ENCODE measurements at regions not wholly inside any gene's neighbourhood (a gene's known extent, or its start where the extent isn't known, plus 50 kb on each side); places are given as distances from the start of the nearest gene placed in this dataset.

DNA sequence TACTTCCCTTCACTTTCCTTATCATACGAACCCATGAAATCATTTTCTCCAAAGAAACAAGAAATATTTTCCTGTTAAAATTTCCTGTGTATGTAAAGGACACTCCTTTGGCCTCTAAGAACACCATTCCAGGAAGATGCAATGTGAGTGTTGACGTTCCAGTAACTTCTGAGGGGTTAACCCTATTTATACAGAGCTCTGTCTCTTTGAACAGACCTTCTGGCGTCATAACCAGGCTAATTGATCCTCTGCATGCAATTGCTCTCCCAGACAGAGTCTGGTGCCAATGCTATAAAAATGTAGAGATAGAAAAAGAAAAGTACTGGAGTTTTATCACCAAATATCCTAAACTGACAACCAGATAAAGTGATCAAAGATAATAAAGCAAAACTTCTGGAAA lies 218.5 kb downstream of the TLE1 start (continued):
- TF ChIP-seq, protein P1, sequence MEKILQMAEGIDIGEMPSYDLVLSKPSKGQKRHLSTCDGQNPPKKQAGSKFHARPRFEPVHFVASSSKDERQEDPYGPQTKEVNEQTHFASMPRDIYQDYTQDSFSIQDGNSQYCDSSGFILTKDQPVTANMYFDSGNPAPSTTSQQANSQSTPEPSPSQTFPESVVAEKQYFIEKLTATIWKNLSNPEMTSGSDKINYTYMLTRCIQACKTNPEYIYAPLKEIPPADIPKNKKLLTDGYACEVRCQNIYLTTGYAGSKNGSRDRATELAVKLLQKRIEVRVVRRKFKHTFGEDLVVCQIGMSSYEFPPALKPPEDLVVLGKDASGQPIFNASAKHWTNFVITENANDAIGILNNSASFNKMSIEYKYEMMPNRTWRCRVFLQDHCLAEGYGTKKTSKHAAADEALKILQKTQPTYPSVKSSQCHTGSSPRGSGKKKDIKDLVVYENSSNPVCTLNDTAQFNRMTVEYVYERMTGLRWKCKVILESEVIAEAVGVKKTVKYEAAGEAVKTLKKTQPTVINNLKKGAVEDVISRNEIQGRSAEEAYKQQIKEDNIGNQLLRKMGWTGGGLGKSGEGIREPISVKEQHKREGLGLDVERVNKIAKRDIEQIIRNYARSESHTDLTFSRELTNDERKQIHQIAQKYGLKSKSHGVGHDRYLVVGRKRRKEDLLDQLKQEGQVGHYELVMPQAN (conservative IDR thresholded peaks at IDR 0.05) = no peak
- TF ChIP-seq SKIL (IDR thresholded peaks at IDR 0.05; ENCODE audit: low read depth, poor library complexity, severe bottlenecking) (no peak), MEF2A (IDR thresholded peaks at IDR 0.05; ENCODE audit: insufficient read depth, low read depth, low read length) (no peak), BCL11A (IDR thresholded peaks at IDR 0.05; ENCODE audit: low read depth, low read length) (no peak), CEBPZ (IDR thresholded peaks at IDR 0.05; ENCODE audit: low read depth, low read length) (no peak), REST (IDR thresholded peaks at IDR 0.05; ENCODE audit: low read depth, low read length) (no peak)
- TF ChIP-seq, protein P2, sequence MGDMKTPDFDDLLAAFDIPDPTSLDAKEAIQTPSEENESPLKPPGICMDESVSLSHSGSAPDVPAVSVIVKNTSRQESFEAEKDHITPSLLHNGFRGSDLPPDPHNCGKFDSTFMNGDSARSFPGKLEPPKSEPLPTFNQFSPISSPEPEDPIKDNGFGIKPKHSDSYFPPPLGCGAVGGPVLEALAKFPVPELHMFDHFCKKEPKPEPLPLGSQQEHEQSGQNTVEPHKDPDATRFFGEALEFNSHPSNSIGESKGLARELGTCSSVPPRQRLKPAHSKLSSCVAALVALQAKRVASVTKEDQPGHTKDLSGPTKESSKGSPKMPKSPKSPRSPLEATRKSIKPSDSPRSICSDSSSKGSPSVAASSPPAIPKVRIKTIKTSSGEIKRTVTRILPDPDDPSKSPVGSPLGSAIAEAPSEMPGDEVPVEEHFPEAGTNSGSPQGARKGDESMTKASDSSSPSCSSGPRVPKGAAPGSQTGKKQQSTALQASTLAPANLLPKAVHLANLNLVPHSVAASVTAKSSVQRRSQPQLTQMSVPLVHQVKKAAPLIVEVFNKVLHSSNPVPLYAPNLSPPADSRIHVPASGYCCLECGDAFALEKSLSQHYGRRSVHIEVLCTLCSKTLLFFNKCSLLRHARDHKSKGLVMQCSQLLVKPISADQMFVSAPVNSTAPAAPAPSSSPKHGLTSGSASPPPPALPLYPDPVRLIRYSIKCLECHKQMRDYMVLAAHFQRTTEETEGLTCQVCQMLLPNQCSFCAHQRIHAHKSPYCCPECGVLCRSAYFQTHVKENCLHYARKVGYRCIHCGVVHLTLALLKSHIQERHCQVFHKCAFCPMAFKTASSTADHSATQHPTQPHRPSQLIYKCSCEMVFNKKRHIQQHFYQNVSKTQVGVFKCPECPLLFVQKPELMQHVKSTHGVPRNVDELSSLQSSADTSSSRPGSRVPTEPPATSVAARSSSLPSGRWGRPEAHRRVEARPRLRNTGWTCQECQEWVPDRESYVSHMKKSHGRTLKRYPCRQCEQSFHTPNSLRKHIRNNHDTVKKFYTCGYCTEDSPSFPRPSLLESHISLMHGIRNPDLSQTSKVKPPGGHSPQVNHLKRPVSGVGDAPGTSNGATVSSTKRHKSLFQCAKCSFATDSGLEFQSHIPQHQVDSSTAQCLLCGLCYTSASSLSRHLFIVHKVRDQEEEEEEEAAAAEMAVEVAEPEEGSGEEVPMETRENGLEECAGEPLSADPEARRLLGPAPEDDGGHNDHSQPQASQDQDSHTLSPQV (IDR thresholded peaks at IDR 0.05) = no peak
- TF ChIP-seq, protein P3, sequence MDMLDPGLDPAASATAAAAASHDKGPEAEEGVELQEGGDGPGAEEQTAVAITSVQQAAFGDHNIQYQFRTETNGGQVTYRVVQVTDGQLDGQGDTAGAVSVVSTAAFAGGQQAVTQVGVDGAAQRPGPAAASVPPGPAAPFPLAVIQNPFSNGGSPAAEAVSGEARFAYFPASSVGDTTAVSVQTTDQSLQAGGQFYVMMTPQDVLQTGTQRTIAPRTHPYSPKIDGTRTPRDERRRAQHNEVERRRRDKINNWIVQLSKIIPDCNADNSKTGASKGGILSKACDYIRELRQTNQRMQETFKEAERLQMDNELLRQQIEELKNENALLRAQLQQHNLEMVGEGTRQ (IDR thresholded peaks at IDR 0.05; ENCODE audit: borderline replicate concordance, low read depth, low read length) = no peak

Measured in GM12878 (cell line).